RWPE2 (cell line): ENCODE measurements at regions not wholly inside any gene's neighbourhood (a gene's known extent, or its start where the extent isn't known, plus 50 kb on each side); places are given as distances from the start of the nearest gene placed in this dataset.

Source experiments
- ATAC-seq: fragments of 200-7000 bp; cut with Tn5 transposase; 3 replicates; pipeline ENCODE4 v1.9.1; 2021; ENCODE audit warnings: low read depth
- DNase-seq: peaks from one replicate; pipeline ENCODE4 v3.0.0-alpha.2; 2020; ENCODE audit warnings: low spot score
- H3K27ac ChIP-seq: fragments of 450-650 bp; 2 replicates; pipeline ENCODE4 v1.5.1; 2017; ENCODE audit warnings: mild to moderate bottlenecking; ENCODE audit not compliant: poor library complexity, severe bottlenecking
- H3K27me3 ChIP-seq: fragments of 250-450 bp; sonication (Bioruptor Pico); 2 replicates; pipeline ENCODE4 v1.5.1; 2021; ENCODE audit warnings: mild to moderate bottlenecking, moderate library complexity; ENCODE audit not compliant: insufficient read depth, poor library complexity, severe bottlenecking
- H3K36me3 ChIP-seq: fragments of 250-450 bp; sonication (Bioruptor Pico); 2 replicates; pipeline ENCODE4 v1.5.1; 2020; ENCODE audit warnings: low read depth, mild to moderate bottlenecking, moderate library complexity
- H3K4me1 ChIP-seq: fragments of 250-450 bp; sonication (Bioruptor Pico); 2 replicates; pipeline ENCODE4 v1.5.1; 2021; ENCODE audit warnings: mild to moderate bottlenecking, moderate library complexity; ENCODE audit not compliant: insufficient read depth, poor library complexity, severe bottlenecking
- H3K4me3 ChIP-seq: fragments of 250-450 bp; sonication (Bioruptor Pico); 2 replicates; pipeline ENCODE4 v1.5.1; 2021; ENCODE audit warnings: mild to moderate bottlenecking, moderate library complexity; ENCODE audit not compliant: severe bottlenecking
- H3K9me3 ChIP-seq: fragments of 250-450 bp; sonication (Bioruptor Pico); 2 replicates; pipeline ENCODE4 v1.5.1; 2021; ENCODE audit warnings: mild to moderate bottlenecking, moderate library complexity; ENCODE audit not compliant: severe bottlenecking
- CTCF ChIP-seq: fragments of 450-650 bp; IDR thresholded peaks from one replicate; pipeline ENCODE4 v1.5.1; 2017; ENCODE audit warnings: mild to moderate bottlenecking, moderate library complexity; ENCODE audit not compliant: poor library complexity, severe bottlenecking

DNA sequence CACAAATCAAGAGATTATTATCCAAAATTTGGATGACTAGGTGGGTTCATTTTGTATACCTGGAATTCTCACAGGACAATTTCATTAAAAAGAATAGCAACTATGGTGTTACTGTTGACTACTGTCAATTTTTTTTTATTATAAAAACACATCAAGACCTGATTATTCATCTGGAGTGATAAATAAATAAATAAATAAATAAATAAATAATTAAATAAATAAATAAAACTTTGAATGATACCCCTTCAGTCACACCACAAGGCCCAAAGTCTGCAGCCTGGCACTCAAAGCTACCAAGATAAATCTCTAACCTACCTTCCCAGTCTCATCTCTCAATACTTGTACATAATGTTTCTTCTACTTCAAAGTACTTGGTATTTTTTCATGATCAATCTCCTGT lies 294.0 kb upstream of the KLHL29 start:
- Histone ChIP-seq H3K27me3 (no peaks in the 10 kb centered on the region), H3K4me3 (no peak overlapping the region), H3K36me3 (no peaks in the 10 kb centered on the region), H3K27ac (no peak overlapping the region), H3K9me3 (no peaks in the 10 kb centered on the region), H3K4me1 (no peaks in the 10 kb centered on the region)
- DNase-seq (no peak), ATAC-seq (no peak)
- TF ChIP-seq CTCF: no peak

- Histone ChIP-seq H3K27me3 (no peaks in the 10 kb centered on the region), H3K9me3 (no peaks in the 10 kb centered on the region), H3K27ac (no peak overlapping the region), H3K36me3 (no peaks in the 10 kb centered on the region), H3K4me3 (no peak overlapping the region), H3K4me1 (no peaks in the 10 kb centered on the region)
- DNase-seq: no peak
- ATAC-seq: no peak
- no peak for TF ChIP-seq CTCF
Measured at GRCh38 chr2:23091900-23092299, 293.1 kb upstream of the KLHL29 start.

- no peaks in the 10 kb centered on the region for H3K27me3 ChIP-seq
- no peak overlapping the region for H3K4me3 ChIP-seq
- no peak for TF ChIP-seq CTCF
- no peaks in the 10 kb centered on the region for H3K9me3 ChIP-seq
- ATAC-seq (no peak), DNase-seq (no peak)
- H3K36me3 ChIP-seq: no peaks in the 10 kb centered on the region
- H3K27ac ChIP-seq: no peak overlapping the region
- H3K4me1 ChIP-seq: no peaks in the 10 kb centered on the region
Measured at GRCh38 chr2:23092831-23093230, 292.1 kb upstream of the KLHL29 start.

GRCh38 chr2:23093513-23093912 lies 291.5 kb upstream of the KLHL29 start:
- Histone ChIP-seq H3K4me1 (no peaks in the 10 kb centered on the region), H3K36me3 (no peaks in the 10 kb centered on the region), H3K9me3 (no peaks in the 10 kb centered on the region), H3K27me3 (no peaks in the 10 kb centered on the region), H3K4me3 (no peak overlapping the region), H3K27ac (no peak overlapping the region)
- TF ChIP-seq CTCF: no peak
- ATAC-seq: no peak
- no peak for DNase-seq

DNA sequence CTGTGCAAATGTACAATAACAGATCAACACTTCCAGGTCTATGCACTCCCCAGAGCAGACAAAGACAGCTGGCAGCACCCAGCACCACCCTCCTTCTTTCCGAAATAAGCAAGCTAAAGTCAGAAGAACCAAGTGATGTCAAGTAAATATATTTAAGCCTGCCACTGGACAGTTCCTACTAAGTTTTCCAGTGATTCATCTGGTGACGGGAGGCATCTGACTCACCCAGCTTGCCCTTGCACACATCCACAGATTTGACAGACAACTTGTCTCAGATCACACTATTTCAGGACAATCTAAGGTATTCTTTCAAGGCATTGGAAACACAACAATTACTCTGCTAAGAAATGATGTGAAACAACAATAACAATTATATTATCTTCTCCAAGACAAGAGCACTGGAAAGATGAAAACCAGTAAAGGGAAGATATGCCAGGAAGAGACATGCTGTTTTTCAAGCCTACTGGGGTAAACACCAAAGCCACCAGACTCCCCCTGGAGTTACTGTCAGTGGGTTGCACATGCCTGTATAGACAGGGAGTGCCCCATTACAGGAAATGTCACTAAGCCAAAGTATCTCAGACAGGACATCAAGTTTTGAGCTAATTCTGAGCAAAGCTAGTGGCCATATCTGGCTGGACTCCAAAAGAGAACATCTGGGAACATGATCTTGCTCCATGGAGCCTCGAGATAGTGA lies 287.9 kb upstream of the KLHL29 start:
- Histone ChIP-seq H3K27me3 (no peaks in the 10 kb centered on the region), H3K9me3 (no peaks in the 10 kb centered on the region), H3K4me1 (no peaks in the 10 kb centered on the region), H3K27ac (no peak overlapping the region), H3K4me3 (no peak overlapping the region), H3K36me3 (no peaks in the 10 kb centered on the region)
- ATAC-seq (no peak), DNase-seq (no peak)
- TF ChIP-seq CTCF: no peak
